Midbrain (tissue), 1 donor: ENCODE measurements at regions not wholly inside any gene's neighbourhood (a gene's known extent, or its start where the extent isn't known, plus 50 kb on each side); places are given as distances from the start of the nearest gene placed in this dataset.
A peak's percentile ranks its signal among the peaks of the same experiment; 100 is the strongest.

ENCODE experiments used
- DNase-seq: peaks from one replicate; lab custom pipeline; 2025; lab: John Stamatoyannopoulos, UW

- no peak for DNase-seq
Measured at GRCh38 chr10:121332353-121332752, 265.9 kb downstream of the FGFR2 start.

- peak; percentile 69 for DNase-seq
Measured at GRCh38 chr10:121332829-121333765, 265.1 kb downstream of the FGFR2 start.

- no peak for DNase-seq
Measured at GRCh38 chr10:121335386-121335925, 262.8 kb downstream of the FGFR2 start.

- peak; percentile 7 for DNase-seq
Measured at GRCh38 chr10:121337427-121337826, 260.8 kb downstream of the FGFR2 start.

- DNase-seq = no peak
Measured at GRCh38 chr10:121338206-121338980, 259.9 kb downstream of the FGFR2 start.

- no peak for DNase-seq
Measured at GRCh38 chr10:121339114-121339513, 259.1 kb downstream of the FGFR2 start.

- no peak for DNase-seq
Measured at GRCh38 chr10:121340271-121340831, 257.9 kb downstream of the FGFR2 start.

GRCh38 chr10:121351540-121351939 is 246.7 kb downstream of the FGFR2 start:
- DNase-seq = no peak

- DNase-seq = no peak
Measured at GRCh38 chr10:121352231-121352855, 245.9 kb downstream of the FGFR2 start.

GRCh38 chr10:121355161-121355560 is 243.1 kb downstream of the FGFR2 start:
- no peak for DNase-seq

GRCh38 chr10:121356183-121356582 is 242.1 kb downstream of the FGFR2 start:
- DNase-seq = no peak

GRCh38 chr10:121357401-121357800 is 240.8 kb downstream of the FGFR2 start:
- no peak for DNase-seq

GRCh38 chr10:121362026-121362425 is 236.2 kb downstream of the FGFR2 start:
- no peak for DNase-seq

- no peak for DNase-seq
Measured at GRCh38 chr10:121365566-121365965, 232.7 kb downstream of the FGFR2 start.

- DNase-seq = peak; percentile 19
Measured at GRCh38 chr10:121368347-121369025, 229.8 kb downstream of the FGFR2 start.

GRCh38 chr10:121369616-121370015 is 228.6 kb downstream of the FGFR2 start:
- no peak for DNase-seq

GRCh38 chr10:121371836-121372235 is 226.4 kb downstream of the FGFR2 start:
- no peak for DNase-seq

GRCh38 chr10:121373411-121373810 is 224.8 kb downstream of the FGFR2 start:
- DNase-seq = no peak

GRCh38 chr10:121374121-121374520 is 224.1 kb downstream of the FGFR2 start:
- DNase-seq = no peak

GRCh38 chr10:121375172-121375571 is 223.1 kb downstream of the FGFR2 start:
- DNase-seq = no peak

- DNase-seq = no peak
Measured at GRCh38 chr10:121378251-121378801, 219.9 kb downstream of the FGFR2 start.
